H9 (cell line): ENCODE measurements at regions not wholly inside any gene's neighbourhood (a gene's known extent, or its start where the extent isn't known, plus 50 kb on each side); places are given as distances from the start of the nearest gene placed in this dataset.

Source experiments
- DNase-seq: peaks from one replicate; pipeline ENCODE4 v3.0.0-alpha.2; 2017
- H2AFZ ChIP-seq: one replicate; pipeline ENCODE4 v1.6.1; 2013; ENCODE audit warnings: mild to moderate bottlenecking, low read length, control low read depth, moderate library complexity
- H2AK5ac ChIP-seq: 2 replicates; pipeline ENCODE4 v1.6.1; 2013; ENCODE audit warnings: low read length, control low read depth, mixed read lengths; ENCODE audit not compliant: insufficient read length
- H2BK120ac ChIP-seq: one replicate; pipeline ENCODE4 v1.6.1; 2013; ENCODE audit warnings: low read depth, mild to moderate bottlenecking, low read length, control low read depth, inconsistent platforms; ENCODE audit not compliant: poor library complexity, severe bottlenecking
- H2BK12ac ChIP-seq: 2 replicates; pipeline ENCODE4 v1.6.1; 2013; ENCODE audit warnings: low read length, control low read depth, mixed read lengths, low read depth; ENCODE audit not compliant: insufficient read length
- H2BK15ac ChIP-seq: 2 replicates; pipeline ENCODE4 v1.6.1; 2013; ENCODE audit warnings: low read depth, low read length, control low read depth
- H2BK20ac ChIP-seq: one replicate; pipeline ENCODE4 v1.6.1; 2013; ENCODE audit warnings: low read depth, mild to moderate bottlenecking, low read length, control low read depth, inconsistent platforms; ENCODE audit not compliant: poor library complexity, severe bottlenecking
- H2BK5ac ChIP-seq: 2 replicates; pipeline ENCODE4 v1.6.1; 2013; ENCODE audit warnings: low read length, control low read depth, mixed read lengths; ENCODE audit not compliant: insufficient read length
- H3K14ac ChIP-seq: 2 replicates; pipeline ENCODE4 v1.6.1; 2013; ENCODE audit warnings: low read length, control low read depth; ENCODE audit not compliant: insufficient read depth
- H3K18ac ChIP-seq: 2 replicates; pipeline ENCODE4 v1.6.1; 2013; ENCODE audit warnings: low read depth, mild to moderate bottlenecking, mixed read lengths, low read length, control low read depth; ENCODE audit not compliant: insufficient read length
- H3K23ac ChIP-seq: 2 replicates; pipeline ENCODE4 v1.6.1; 2013; ENCODE audit warnings: low read length, control low read depth, mixed read lengths, low read depth; ENCODE audit not compliant: insufficient read length
- H3K23me2 ChIP-seq: 2 replicates; pipeline ENCODE4 v1.6.1; 2013; ENCODE audit warnings: low read depth, mild to moderate bottlenecking, mixed read lengths, low read length, control low read depth; ENCODE audit not compliant: insufficient read length, poor library complexity, severe bottlenecking
- H3K27ac ChIP-seq: 2 replicates; pipeline ENCODE4 v1.5.1; 2013; ENCODE audit warnings: low read length, control low read depth, mixed read lengths, low read depth; ENCODE audit not compliant: insufficient read length
- H3K27me3 ChIP-seq: 2 replicates; pipeline ENCODE4 v1.6.1; 2013; ENCODE audit warnings: low read length, control low read depth, inconsistent platforms; ENCODE audit not compliant: insufficient read depth
- H3K4ac ChIP-seq: 2 replicates; pipeline ENCODE4 v1.6.1; 2013; ENCODE audit warnings: low read depth, mild to moderate bottlenecking, control low read depth, inconsistent platforms, low read length, moderate library complexity
- H3K4me1 ChIP-seq: 2 replicates; pipeline ENCODE4 v1.6.1; 2013; ENCODE audit warnings: low read length, control low read depth, inconsistent platforms; ENCODE audit not compliant: insufficient read depth
- H3K4me2 ChIP-seq: 2 replicates; pipeline ENCODE4 v1.6.1; 2013; ENCODE audit warnings: low read length, control low read depth, mixed read lengths; ENCODE audit not compliant: insufficient read length, insufficient read depth
- H3K56ac ChIP-seq: 2 replicates; pipeline ENCODE4 v1.6.1; 2013; ENCODE audit warnings: low read depth, mild to moderate bottlenecking, mixed read lengths, low read length, control low read depth; ENCODE audit not compliant: insufficient read length
- H3K79me1 ChIP-seq: 2 replicates; pipeline ENCODE4 v1.6.1; 2013; ENCODE audit warnings: low read depth, mild to moderate bottlenecking, moderate library complexity, low read length, control low read depth, inconsistent platforms; ENCODE audit not compliant: insufficient read depth, poor library complexity, severe bottlenecking
- H3K79me2 ChIP-seq: 2 replicates; pipeline ENCODE4 v1.6.1; 2013; ENCODE audit warnings: low read length, control low read depth, inconsistent platforms; ENCODE audit not compliant: insufficient read depth
- H3K9ac ChIP-seq: 2 replicates; pipeline ENCODE4 v1.6.1; 2013; ENCODE audit warnings: low read length, control low read depth, mixed read lengths; ENCODE audit not compliant: insufficient read length; ENCODE audit errors: extremely low read depth
- H3K9me3 ChIP-seq: one replicate; pipeline ENCODE4 v1.6.1; 2013; ENCODE audit warnings: low read depth, low read length, inconsistent platforms; ENCODE audit not compliant: control insufficient read depth
- H3T11ph ChIP-seq: one replicate; pipeline ENCODE4 v1.6.1; 2013; ENCODE audit warnings: mild to moderate bottlenecking, low read length, control low read depth, inconsistent platforms
- H4K20me1 ChIP-seq: one replicate; pipeline ENCODE4 v1.6.1; 2013; ENCODE audit not compliant: control insufficient read depth, insufficient read length, insufficient read depth
- H4K5ac ChIP-seq: 2 replicates; pipeline ENCODE4 v1.6.1; 2013; ENCODE audit warnings: low read depth, mild to moderate bottlenecking, mixed read lengths, low read length, control low read depth; ENCODE audit not compliant: insufficient read length
- H4K8ac ChIP-seq: replicated peaks from 2 replicates; pipeline ENCODE4 v1.6.1; 2013; ENCODE audit warnings: low read length, control low read depth, mixed read lengths, low read depth; ENCODE audit not compliant: insufficient read length
- H4K91ac ChIP-seq: 2 replicates; pipeline ENCODE4 v1.6.1; 2013; ENCODE audit warnings: low read depth, mild to moderate bottlenecking, moderate library complexity, mixed read lengths, low read length, control low read depth; ENCODE audit not compliant: insufficient read length
- H3K27ac Mint-ChIP-seq, 3 experiments: 2 replicates in 2 of 3; 3 replicates in 1 of 3; pipeline ENCODE4 v1.8.0; 2020 to 2021; ENCODE audit warnings: mixed read lengths in 3 of 3, mild to moderate bottlenecking in 1 of 3, moderate library complexity in 1 of 3
- H3K27me3 Mint-ChIP-seq: 2 replicates; pipeline ENCODE4 v1.8.0; 2021; ENCODE audit warnings: low read depth, mild to moderate bottlenecking, moderate library complexity, mixed read lengths
- H3K36me3 Mint-ChIP-seq, 3 experiments: 2 replicates in 2 of 3; 3 replicates in 1 of 3; pipeline ENCODE4 v1.8.0; 2020 to 2021; ENCODE audit warnings: low read depth in 3 of 3, mixed read lengths in 3 of 3; ENCODE audit not compliant: insufficient read depth in 1 of 3
- H3K4me1 Mint-ChIP-seq, 2 experiments: 2 replicates each; pipeline ENCODE4 v1.8.0; 2020; ENCODE audit warnings: mixed read lengths in 2 of 2
- H3K4me3 Mint-ChIP-seq, 2 experiments: 2 replicates in 1 of 2; 3 replicates in 1 of 2; pipeline ENCODE4 v1.8.0; 2020 to 2021; ENCODE audit warnings: mild to moderate bottlenecking in 2 of 2, mixed read lengths in 2 of 2, moderate library complexity in 1 of 2
- H3K9me3 Mint-ChIP-seq, 2 experiments: 2 replicates in 1 of 2; 3 replicates in 1 of 2; pipeline ENCODE4 v1.8.0; 2020; ENCODE audit warnings: mild to moderate bottlenecking in 2 of 2, mixed read lengths in 2 of 2, moderate library complexity in 1 of 2
- WGBS: extraction: QIAGEN DNeasy Blood & Tissue Kit; methylation state at CpG from one replicate; pipeline ENCODE4 v1.1.7; 2013; ENCODE audit warnings: missing lambda C conversion rate, low lambda C conversion rate, mixed read lengths; ENCODE audit not compliant: insufficient read length; ENCODE audit errors: extremely low coverage; 5-methylcytosine and 5-hydroxymethylcytosine counted together
- TF ChIP-seq, protein P1 (sequence below): fragments of 200-600 bp; sonication (generic); conservative IDR thresholded peaks from 3 replicates; pipeline ENCODE4 v1.8.0; 2021; ENCODE audit warnings: antibody characterized with exemption, mild to moderate bottlenecking

DNA sequence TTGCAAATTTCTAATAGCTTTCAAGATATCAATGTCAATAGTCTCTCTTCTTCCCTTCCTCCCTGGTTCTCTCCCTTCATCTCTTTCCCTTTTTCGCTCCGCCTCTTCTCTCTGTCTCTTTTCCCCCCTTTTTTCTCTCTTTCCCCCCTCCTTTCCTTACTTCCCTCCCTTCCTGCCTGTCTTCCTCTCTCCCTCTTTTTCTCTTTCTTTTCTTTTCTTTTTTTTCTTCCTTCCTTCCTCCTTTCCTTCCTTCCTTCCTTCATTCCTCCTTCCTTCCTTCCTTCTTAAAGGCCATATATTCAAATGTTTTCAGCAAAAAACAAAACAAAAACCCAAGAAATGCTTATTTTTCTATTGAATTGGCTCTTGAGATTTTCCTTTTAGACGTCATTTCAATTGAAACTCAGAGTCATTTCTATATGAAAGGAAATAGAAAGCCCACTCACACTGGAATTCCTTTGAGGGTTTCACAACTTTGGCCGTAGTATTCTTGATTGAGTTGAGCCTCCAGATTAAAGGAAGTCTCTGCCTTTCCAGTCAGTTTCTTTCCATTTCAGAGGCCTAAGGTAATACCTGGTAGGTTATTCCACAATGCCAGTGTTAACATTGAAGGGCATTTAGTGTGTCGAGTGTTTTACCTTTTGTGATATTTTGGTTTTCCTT, 551.5 kb downstream of the LMO4 start:
- H3K9me3 Mint-ChIP-seq = peaks cover 3 to 9% of the 10 kb centered on the region in 2 experiments; a peak in 4 of 5 replicates
- H3K4me1 Mint-ChIP-seq = peaks cover 0 to 8% of the 10 kb centered on the region in 2 experiments; a peak in 2 of 4 replicates
- WGBS = no CpG with 5 or more reads among the region's 5 CpGs
- Histone ChIP-seq H2BK20ac (no peak overlapping the region), H3K4me2 (no peak overlapping the region), H3K14ac (no peak overlapping the region), H4K91ac (no peak overlapping the region), H3K27me3 (no peaks in the 10 kb centered on the region), H3K23ac (no peak overlapping the region), H3K23me2 (no peaks in the 10 kb centered on the region), H3K9me3 (no peaks in the 10 kb centered on the region), H3K79me2 (no peaks in the 10 kb centered on the region), H3K4ac (no peak overlapping the region), H2BK12ac (no peak overlapping the region), H3K9ac (no peak overlapping the region), H3K18ac (no peak overlapping the region), H4K20me1 (no peaks in the 10 kb centered on the region), H3K79me1 (no peaks in the 10 kb centered on the region), H3K4me1 (no peaks in the 10 kb centered on the region), H4K8ac (no peak overlapping the region), H3K56ac (no peak overlapping the region), H2AK5ac (no peak overlapping the region), H3T11ph (no peak overlapping the region), H2AFZ (no peak overlapping the region), H4K5ac (no peak overlapping the region), H2BK5ac (no peak overlapping the region), H3K27ac (no peak overlapping the region), H2BK120ac (no peak overlapping the region), H2BK15ac (no peak overlapping the region)
- no peak overlapping the region for H3K27ac Mint-ChIP-seq
- no peaks in the 10 kb centered on the region for H3K27me3 Mint-ChIP-seq
- peaks cover 4 to 13% (median 4%) of the 10 kb centered on the region in 3 experiments; a peak in 5 of 7 replicates for H3K36me3 Mint-ChIP-seq
- TF ChIP-seq, protein P1, sequence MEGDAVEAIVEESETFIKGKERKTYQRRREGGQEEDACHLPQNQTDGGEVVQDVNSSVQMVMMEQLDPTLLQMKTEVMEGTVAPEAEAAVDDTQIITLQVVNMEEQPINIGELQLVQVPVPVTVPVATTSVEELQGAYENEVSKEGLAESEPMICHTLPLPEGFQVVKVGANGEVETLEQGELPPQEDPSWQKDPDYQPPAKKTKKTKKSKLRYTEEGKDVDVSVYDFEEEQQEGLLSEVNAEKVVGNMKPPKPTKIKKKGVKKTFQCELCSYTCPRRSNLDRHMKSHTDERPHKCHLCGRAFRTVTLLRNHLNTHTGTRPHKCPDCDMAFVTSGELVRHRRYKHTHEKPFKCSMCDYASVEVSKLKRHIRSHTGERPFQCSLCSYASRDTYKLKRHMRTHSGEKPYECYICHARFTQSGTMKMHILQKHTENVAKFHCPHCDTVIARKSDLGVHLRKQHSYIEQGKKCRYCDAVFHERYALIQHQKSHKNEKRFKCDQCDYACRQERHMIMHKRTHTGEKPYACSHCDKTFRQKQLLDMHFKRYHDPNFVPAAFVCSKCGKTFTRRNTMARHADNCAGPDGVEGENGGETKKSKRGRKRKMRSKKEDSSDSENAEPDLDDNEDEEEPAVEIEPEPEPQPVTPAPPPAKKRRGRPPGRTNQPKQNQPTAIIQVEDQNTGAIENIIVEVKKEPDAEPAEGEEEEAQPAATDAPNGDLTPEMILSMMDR = no peak
- no peak for DNase-seq
- H3K4me3 Mint-ChIP-seq = no peak overlapping the region
